8988T (cell line): ENCODE measurements at regions not wholly inside any gene's neighbourhood (a gene's known extent, or its start where the extent isn't known, plus 50 kb on each side); places are given as distances from the start of the nearest gene placed in this dataset.
"Not testable (repeated sequence)": the region's sequence is repeated elsewhere in the genome, so short reads cannot be mapped to it uniquely, and the experiment has no call there.

Experiments used
- DNase-seq: peaks from one replicate; pipeline ENCODE4 v3.0.0; 2011

- DNase-seq: no peak
Measured at GRCh38 chr5:172525307-172525995, 71.1 kb upstream of the SH3PXD2B start.

GRCh38 chr5:172524573-172525021 lies 70.3 kb upstream of the SH3PXD2B start:
- no peak for DNase-seq

- DNase-seq: no peak
Measured at GRCh38 chr5:172523146-172523745, 68.9 kb upstream of the SH3PXD2B start.

GRCh38 chr5:172521338-172521932 lies 67.1 kb upstream of the SH3PXD2B start:
- no peak for DNase-seq

- DNase-seq: no peak
Measured at GRCh38 chr5:172511952-172512351, 57.6 kb upstream of the SH3PXD2B start.

- DNase-seq: no peak
Measured at GRCh38 chr5:172509405-172509781, 55.1 kb upstream of the SH3PXD2B start.

GRCh38 chr5:172508471-172509404 lies 54.4 kb upstream of the SH3PXD2B start:
- DNase-seq: no peak

- not testable (repeated sequence) for DNase-seq
Measured at GRCh38 chr5:172507485-172507884, 53.2 kb upstream of the SH3PXD2B start.

GRCh38 chr5:172506921-172507320 lies 52.6 kb upstream of the SH3PXD2B start:
- DNase-seq: no peak

- DNase-seq: no peak
Measured at GRCh38 chr5:172506251-172506650, 51.9 kb upstream of the SH3PXD2B start.

- no peak for DNase-seq
Measured at GRCh38 chr5:172505845-172506244, 51.5 kb upstream of the SH3PXD2B start.

GRCh38 chr5:172505403-172505759 lies 51.1 kb upstream of the SH3PXD2B start:
- no peak for DNase-seq

GRCh38 chr5:172504701-172505402 lies 50.5 kb upstream of the SH3PXD2B start:
- no peak for DNase-seq

GRCh38 chr5:172503925-172504700 lies 49.8 kb upstream of the SH3PXD2B start:
- no peak for DNase-seq
